Stimulated activated CD8-positive, alpha-beta memory T cell treated with anti-CD3 and anti-CD28 coated beads, Interleukin-7, amount 100 ng/mL, for 48 hours (primary cell): ENCODE measurements at regions not wholly inside any gene's neighbourhood (a gene's known extent, or its start where the extent isn't known, plus 50 kb on each side); places are given as distances from the start of the nearest gene placed in this dataset.

Source experiments
- DNase-seq, 2 donors: peaks; one replicate each; pipeline ENCODE4 v3.0.0-alpha.2; 2020; ENCODE audit warnings: low read depth in 1 of 2; ENCODE audit errors: extremely low read depth in 1 of 2

DNA sequence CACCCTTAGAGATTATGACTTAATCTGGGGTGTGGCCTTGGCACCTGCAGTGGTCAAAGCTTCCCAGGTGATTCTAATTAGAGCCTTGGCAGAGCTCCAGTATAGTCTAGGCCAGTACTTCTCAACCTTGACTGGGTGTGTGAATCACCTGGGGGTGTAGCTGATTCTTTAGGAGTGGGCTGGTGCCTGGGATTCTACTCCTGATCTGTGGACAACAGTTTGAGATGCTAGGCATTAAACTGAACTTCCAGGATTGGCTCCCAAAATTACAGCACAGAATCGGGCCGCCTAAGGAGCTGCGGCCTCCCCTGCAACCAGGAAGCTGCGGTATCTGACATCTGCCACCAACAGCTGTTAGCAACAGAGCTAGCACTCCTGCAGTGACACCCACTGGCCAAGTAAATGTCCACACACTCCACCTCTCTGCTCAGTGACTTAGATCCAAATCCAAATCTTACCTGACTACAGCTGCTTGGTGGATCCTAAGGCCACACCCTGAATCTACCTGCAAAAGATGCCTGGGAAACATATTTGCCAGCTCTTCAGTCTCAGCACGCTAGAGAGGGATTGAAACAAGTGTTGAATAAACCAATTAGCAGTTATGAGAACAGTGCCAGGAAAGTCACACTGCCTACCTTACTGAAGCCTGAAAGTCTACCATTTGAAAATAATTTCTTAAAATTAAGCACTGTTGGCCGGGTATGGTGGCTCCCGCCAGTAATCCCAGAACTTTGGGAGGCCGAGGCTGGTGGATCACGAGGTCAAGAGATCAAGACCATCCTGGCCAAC is 126.7 kb downstream of the UNC5CL start:
- peak; percentile 3 to 17 for DNase-seq

DNA sequence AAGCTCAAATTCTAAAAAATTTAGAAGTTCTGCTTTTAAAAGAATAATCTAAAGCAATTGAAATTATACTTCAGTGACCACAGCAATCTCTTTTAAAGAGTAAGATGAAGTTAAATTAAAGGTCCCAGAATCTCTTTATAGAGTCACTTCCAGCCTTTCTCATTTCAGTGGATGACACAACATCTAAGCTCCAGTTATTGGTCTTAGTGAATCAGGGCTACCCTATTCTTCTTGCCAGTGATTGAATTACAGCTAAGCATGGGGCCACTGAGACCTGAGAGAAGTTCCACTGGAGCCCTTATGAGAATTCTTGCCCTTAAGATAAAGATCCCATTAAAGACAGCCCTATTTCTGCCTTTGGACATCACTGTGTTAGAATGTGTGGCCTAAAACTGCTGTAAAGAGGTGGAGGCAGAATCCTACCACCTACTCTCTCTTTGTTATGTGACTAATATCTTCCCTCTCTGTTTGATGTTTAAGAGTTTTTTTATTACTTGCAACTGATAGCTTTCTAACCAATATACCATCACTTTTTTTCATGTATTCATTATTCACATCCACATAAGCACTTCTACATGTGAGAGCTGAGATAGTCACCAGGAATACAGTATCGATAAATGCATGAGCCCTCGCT is 128.6 kb downstream of the UNC5CL start:
- no peak for DNase-seq

DNA sequence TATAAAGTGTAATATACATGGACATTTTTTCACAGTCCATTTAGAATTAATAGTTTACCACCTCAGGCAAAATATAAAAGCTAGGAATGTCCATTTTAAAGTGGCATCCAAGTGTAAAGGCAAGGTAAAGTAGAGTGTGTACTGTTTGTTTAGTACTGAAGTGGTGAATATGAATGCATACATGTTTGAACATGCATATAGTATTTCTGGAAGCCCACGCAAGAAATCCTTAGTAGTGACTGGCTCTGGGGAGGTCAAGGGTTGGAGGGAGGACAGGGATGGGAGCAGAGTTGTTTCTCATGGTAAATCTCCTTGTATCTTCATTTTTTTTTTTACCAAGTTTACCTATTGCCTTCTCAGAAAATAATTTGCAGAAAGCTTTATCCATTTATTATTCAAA is 129.2 kb downstream of the UNC5CL start:
- DNase-seq, result no peak

- DNase-seq, result no peak
Measured at GRCh38 chr6:40907198-40907701, 131.8 kb downstream of the UNC5CL start.

DNA sequence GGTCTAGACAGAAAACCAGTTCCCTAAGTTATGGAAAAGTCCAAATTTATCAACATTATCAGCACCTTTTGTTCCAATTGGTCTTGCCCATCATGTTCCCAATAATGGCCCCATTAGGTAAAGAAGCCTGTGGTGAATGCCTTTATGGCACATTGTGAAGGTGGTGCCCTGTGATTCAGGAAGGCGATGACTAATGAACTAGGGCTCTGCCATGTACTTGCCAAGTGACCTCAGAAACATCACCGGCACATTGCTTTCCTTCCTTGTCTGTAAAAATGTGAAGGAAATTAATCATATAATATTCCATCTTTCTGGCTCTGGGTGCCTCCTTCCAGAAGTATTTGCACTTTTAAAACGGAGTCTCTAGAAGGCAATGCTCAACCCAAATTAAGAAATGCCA is 132.3 kb downstream of the UNC5CL start:
- DNase-seq, result no peak

GRCh38 chr6:40904583-40905194 is 134.3 kb downstream of the UNC5CL start:
- DNase-seq, result no peak

DNA sequence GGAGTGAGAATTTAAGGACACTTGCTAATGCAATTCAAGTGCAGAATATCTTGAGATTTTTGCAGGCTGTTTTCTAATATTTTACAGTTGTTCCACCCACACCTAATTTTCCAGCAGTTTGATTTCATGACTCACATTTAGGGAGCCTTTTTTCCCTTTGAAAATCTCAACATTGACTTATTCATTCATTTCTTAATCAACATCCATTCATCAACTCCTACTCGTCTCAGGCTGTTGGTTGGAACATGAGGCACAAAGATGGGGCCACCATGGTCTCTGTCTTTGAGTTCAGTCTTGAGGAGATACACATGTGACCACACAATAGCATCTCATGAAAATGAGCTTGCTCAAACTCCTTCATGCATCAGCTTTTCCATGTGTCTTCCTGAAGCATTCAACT is 135.6 kb downstream of the UNC5CL start:
- DNase-seq, result no peak

DNA sequence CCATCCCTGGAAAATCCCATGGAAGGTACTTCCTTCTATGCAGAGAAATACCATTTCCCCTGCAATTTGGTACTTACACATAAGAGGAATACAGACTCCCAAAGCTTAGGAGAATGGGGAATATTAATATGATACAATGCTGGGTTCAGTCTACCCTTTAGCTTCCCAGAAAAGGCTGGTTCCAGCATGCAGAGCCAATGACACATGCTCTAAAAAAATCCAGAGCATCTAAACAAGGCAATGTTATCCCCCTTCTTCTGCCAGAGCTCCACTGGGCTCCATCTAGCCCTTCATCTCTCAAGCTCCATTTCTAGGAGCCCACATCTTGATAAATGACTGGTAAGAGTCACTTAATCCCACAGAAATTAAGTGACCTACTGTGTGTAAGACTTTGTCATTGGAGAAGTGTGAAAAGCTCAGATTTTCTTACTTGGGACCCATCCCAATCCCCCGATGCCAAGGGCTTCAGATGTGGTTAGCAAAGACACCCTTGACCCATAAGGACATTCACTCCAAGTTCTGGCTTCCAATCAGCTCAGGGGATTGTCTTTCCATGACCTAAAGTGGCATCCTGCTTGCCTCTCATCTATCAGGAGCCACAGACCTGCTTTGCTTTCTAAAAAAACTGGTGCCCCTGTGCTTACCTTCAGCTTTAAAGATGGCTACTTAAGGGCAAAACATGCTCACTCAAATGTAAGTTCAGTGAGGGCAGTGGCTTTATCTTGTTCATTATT is 137.5 kb downstream of the UNC5CL start:
- DNase-seq, result no peak

DNA sequence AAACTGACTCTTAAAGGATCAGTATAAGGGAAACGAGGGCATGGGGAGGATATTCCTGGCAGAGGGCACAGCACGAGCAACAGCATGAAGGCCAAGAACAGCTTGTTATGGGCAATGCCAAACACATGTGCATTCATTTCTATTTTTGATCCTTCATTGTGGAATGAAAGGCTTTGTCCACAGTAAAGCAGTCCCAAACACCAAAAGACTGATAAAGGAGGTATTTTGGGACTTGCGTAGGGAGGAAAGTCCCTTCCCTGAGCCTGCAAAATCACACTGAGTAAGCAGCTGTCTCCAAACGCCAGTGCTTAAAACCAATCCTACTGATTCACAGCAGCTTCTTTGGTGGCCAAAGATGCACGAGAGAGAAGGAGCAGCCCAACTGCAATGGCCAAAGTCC is 138.2 kb downstream of the UNC5CL start:
- no peak for DNase-seq

DNA sequence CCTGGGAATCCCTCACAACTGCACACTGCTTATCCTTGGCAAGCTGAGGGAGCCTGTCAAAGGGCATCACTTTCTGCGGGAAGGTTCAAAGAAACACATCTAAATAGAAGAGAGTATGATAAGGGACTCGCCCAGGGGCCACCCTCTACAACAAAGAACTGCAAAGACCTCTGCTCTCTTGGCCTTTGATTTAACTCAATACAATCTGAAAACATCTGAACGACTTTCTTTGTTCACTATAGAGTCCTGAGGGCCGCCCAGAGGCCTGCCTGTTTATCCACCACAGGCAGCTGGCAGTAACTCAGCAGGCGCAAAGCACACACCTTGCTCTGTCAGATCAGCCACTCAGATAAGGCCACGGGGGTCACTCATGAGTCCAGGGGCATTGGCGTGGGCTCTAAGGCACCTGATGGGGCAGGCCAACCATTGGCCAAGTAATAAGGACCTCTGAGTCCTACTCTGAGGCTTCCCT is 139.3 kb downstream of the UNC5CL start:
- DNase-seq, result no peak

- no peak for DNase-seq
Measured at GRCh38 chr6:40898073-40898472, 140.9 kb downstream of the UNC5CL start.

- DNase-seq, result no peak
Measured at GRCh38 chr6:40897390-40898003, 141.5 kb downstream of the UNC5CL start.

DNA sequence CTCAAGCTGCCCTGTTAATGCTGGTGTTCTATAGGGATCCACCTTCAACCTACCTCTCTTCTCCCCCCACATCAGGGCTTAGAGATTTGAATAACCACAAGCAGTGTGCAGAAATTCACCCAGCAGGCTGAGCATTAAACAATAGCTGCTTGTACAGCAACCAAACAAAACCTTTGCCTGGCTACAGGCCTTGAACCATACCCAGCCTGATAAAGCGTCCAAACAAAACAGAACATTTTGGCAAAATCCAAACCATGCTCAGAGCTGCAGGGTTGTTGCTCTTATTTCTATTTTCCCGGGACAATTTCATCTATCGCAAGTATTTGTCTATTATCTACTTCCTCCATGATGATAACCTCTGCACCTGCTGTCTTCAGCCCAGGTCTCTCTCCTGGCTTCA is 142.3 kb downstream of the UNC5CL start:
- DNase-seq, result no peak

DNA sequence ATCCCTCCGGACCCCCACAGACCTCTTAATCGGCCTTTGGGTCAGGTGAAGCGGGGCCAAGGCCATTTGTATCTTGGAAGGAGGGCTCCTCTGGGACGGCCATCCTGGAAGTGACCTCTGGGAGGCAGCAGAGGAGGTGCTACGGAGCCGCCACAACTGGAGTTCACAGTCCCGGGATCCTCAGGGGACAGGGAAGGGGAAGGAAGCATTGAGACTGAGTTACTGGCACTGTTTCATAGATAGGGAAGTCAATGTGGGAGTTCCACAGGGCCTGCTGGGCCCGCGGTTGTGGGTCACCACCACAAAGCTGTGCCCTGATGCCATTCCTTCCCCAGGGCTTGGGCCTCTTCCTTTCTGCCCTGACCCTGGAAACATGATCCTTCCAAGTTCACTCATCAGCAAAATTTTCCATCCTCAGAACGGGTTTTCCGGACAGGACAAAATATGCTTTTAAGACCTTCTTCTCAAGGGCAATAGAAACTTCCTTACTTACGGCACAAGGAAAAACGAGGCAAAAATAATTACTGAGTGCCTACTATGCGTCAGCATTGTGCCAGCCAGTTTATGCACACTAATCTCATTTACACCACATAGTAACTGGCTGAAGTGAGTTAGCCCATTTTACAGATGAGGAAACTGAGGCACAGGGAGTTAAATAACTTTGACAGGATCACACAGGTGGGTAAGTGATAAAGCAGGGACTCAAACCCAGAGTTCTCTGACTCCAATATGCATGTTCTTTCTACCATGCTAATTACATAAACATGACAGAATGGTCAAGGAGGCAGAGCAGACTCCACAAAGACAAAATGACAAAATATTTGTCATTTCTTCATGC is 143.8 kb downstream of the UNC5CL start:
- no peak for DNase-seq

GRCh38 chr6:40893021-40893420 is 146.0 kb downstream of the UNC5CL start:
- DNase-seq, result no peak

GRCh38 chr6:40892223-40892622 is 146.8 kb downstream of the UNC5CL start:
- DNase-seq, result no peak

DNA sequence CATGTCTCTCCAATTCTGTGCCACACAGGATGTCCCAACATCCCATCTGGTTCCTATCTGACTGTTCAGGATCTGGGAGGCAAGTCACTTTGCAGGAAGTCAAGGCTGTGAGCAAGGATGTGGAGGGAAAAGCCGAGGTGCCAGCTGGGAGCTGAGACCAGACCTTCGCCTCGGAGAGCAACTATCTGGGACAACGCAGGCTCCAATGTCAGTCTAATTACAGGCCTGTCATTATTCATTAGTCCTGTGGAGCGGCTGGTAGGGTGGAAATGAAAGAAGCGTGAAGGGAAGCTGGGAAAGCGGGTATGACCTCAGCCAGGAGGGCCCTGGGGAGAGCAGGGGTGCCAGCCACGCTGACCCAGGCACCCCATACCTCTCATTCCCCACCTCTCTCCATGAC is 147.3 kb downstream of the UNC5CL start:
- DNase-seq, result no peak

GRCh38 chr6:40891131-40891530 is 147.9 kb downstream of the UNC5CL start:
- DNase-seq, result no peak

- DNase-seq, result no peak
Measured at GRCh38 chr6:40889137-40889832, 149.7 kb downstream of the UNC5CL start.
